ENCODE measurements at regions not wholly inside any gene's neighbourhood (a gene's known extent, or its start where the extent isn't known, plus 50 kb on each side); places are given as distances from the start of the nearest gene placed in this dataset.

- POLR2A ChIA-PET: no interaction called here
- CTCF ChIA-PET: interaction anchor here (0.6 to 3.2 kb wide), 38 partner anchors 10 to 608 kb away, joined by 3 to 19 read pairs (median 4); no protein-coding TSS in a partner anchor
- Histone ChIP-seq H3K4me3 (no peak overlapping the region), H2AFZ (ENCODE audit: control insufficient read depth, low read depth, low read length) (peak overlapping the region; percentile 75), H3K9ac (ENCODE audit: control insufficient read depth, insufficient read depth, low read length) (no peak overlapping the region), H3K4me2 (ENCODE audit: control insufficient read depth, insufficient read depth) (no peak overlapping the region), H3K27me3 (replicated peaks in 1 of 2; ENCODE audit: control insufficient read depth in 2 of 2, insufficient read depth in 2 of 2, low read length in 1 of 2) (no peaks in the 10 kb centered on the region; a peak in 2 of 4 replicates), H3K79me2 (ENCODE audit: control insufficient read depth, insufficient read depth, low read length) (no peaks in the 10 kb centered on the region), H3K27ac (ENCODE audit: control insufficient read depth, insufficient read depth) (no peak overlapping the region), H3K36me3 (ENCODE audit: control insufficient read depth in 2 of 2, insufficient read depth in 2 of 2, low read length in 1 of 2) (no peaks in the 10 kb centered on the region), H3K4me1 (ENCODE audit: control insufficient read depth, insufficient read depth, low read length) (peaks cover 14% of the 10 kb centered on the region), H4K20me1 (ENCODE audit: control insufficient read depth, insufficient read depth) (no peaks in the 10 kb centered on the region), H3K9me3 (replicated peaks; ENCODE audit: control insufficient read depth, insufficient read depth, low read length) (no peaks in the 10 kb centered on the region)
- TF ChIP-seq POLR2AphosphoS2 (IDR thresholded peaks at IDR 0.05; ENCODE audit: low read depth, low read length) (no peak), CREB1 (IDR thresholded peaks at IDR 0.05; ENCODE audit: low read depth) (no peak), RUNX3 (IDR thresholded peaks at IDR 0.05; ENCODE audit: low read length) (no peak), HDAC6 (IDR thresholded peaks at IDR 0.05; ENCODE audit: unreplicated experiment) (no peak), TAF1 (IDR thresholded peaks at IDR 0.05; ENCODE audit: borderline replicate concordance, low read depth, low read length) (no peak), TCF3 (IDR thresholded peaks at IDR 0.05; ENCODE audit: borderline replicate concordance, insufficient read depth, low read depth, low read length) (no peak), STAT3 (IDR thresholded peaks at IDR 0.05; ENCODE audit: low read depth, low read length) (no peak), ASH2L (IDR thresholded peaks at IDR 0.05; ENCODE audit: borderline replicate concordance, low read depth) (no peak)
- TF ChIP-seq, protein P1, sequence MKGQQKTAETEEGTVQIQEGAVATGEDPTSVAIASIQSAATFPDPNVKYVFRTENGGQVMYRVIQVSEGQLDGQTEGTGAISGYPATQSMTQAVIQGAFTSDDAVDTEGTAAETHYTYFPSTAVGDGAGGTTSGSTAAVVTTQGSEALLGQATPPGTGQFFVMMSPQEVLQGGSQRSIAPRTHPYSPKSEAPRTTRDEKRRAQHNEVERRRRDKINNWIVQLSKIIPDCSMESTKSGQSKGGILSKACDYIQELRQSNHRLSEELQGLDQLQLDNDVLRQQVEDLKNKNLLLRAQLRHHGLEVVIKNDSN (IDR thresholded peaks at IDR 0.05; ENCODE audit: borderline replicate concordance, extremely low read length, insufficient read depth, low read depth, low read length): no peak
- DNase-seq (ENCODE audit: low read depth, low spot score): no peak
- no peak for FAIRE-seq
- no peak for ATAC-seq
- in situ Hi-C loops (cut with MboI) (no loop called here), intact Hi-C loops (cut with micrococcal nuclease; ENCODE audit: unreplicated experiment) (loop anchor here (1.0 to 10.0 kb wide), 5 partner anchors 64 to 608 kb away; partner anchors contain the start of gene ZNF839)
- SMC1A ChIA-PET (ENCODE audit: uncharacterized antibody, unreplicated experiment): interaction anchor here (0.6 to 2.8 kb wide), 19 partner anchors 9 to 399 kb away, joined by 3 to 20 read pairs (median 4); no protein-coding TSS in a partner anchor
- BruUV-seq (replicated peaks): no TSS peak
- RAD21 ChIA-PET (ENCODE audit: unreplicated experiment): interaction anchor here (0.5 to 3.6 kb wide), 16 partner anchors 12 to 392 kb away, joined by 3 to 17 read pairs (median 4); no protein-coding TSS in a partner anchor
- 81% methylated on average over 15 of the region's 16 CpGs for WGBS (ENCODE audit: insufficient coverage, insufficient replicate concordance, low lambda C conversion rate, missing lambda C conversion rate)
Observed at GRCh38 chr14:101706509-101707067, 54.9 kb upstream of the PPP2R5C start.

Data from GM12878 (cell line).